Esophagus squamous epithelium (tissue), 4 donors: ENCODE measurements at regions not wholly inside any gene's neighbourhood (a gene's known extent, or its start where the extent isn't known, plus 50 kb on each side); places are given as distances from the start of the nearest gene placed in this dataset.

Experiments
- CTCF ChIP-seq, 6 experiments: fragments of 450-650 bp in 4 of 6; fragments of 200-600 bp in 2 of 6; sonication (generic) in 2 of 6; IDR thresholded peaks; one replicate each; pipeline ENCODE4 v1.5.1; 2016 to 2019; ENCODE audit warnings: antibody characterized with exemption in 6 of 6, mild to moderate bottlenecking in 4 of 6, moderate library complexity in 4 of 6
- POLR2A ChIP-seq, 4 donors: fragments of 450-650 bp; IDR thresholded peaks; one replicate each; pipeline ENCODE4 v1.6.1; 2017; ENCODE audit warnings: antibody characterized with exemption in 4 of 4, mild to moderate bottlenecking in 4 of 4, moderate library complexity in 3 of 4

GRCh38 chr6:30814146-30815040 is 69.9 kb upstream of the DDR1 start:
- TF ChIP-seq CTCF (IDR thresholded peaks at IDR 0.05) (no peak), POLR2A (IDR thresholded peaks at IDR 0.05) (no peak)
